Endothelial cell of umbilical vein (primary cell): ENCODE measurements at regions not wholly inside any gene's neighbourhood (a gene's known extent, or its start where the extent isn't known, plus 50 kb on each side); places are given as distances from the start of the nearest gene placed in this dataset.

Experiments used
- BruUV-seq: library from RNA; stranded (reverse); fragments of 400-500 nt; replicated peaks from 2 replicates; lab custom pipeline; 2021; lab: Mats Ljungman, UMichigan
- CTCF ChIA-PET: fragments of 300-600, 350-600 bp; sonication (Branson Sonifier 250); formaldehyde crosslinking; loops from one replicate; lab custom pipeline; 2021; ENCODE audit warnings: antibody characterized with exemption, inconsistent platforms; lab: Charles Lee
- POLR2A ChIA-PET: fragments of 300-600, 350-600 bp; sonication (Branson Sonifier 250); formaldehyde crosslinking; loops from one replicate; lab custom pipeline; 2021; ENCODE audit warnings: antibody characterized with exemption, inconsistent platforms; lab: Charles Lee
- DNase-seq: peaks from one replicate; pipeline ENCODE4 v3.0.0-alpha.2; 2011; ENCODE audit warnings: low read depth, low spot score
- FAIRE-seq: peaks from 2 replicates; lab custom pipeline; 2011; peaks lifted over from hg19 to GRCh38; lab: Jason Lieb, UNC
- H2AFZ ChIP-seq: 2 replicates; pipeline ENCODE4 v1.6.0; 2012; ENCODE audit warnings: low read depth, low read length, control low read depth, inconsistent platforms
- H3K27ac ChIP-seq: 2 replicates; pipeline ENCODE4 v1.5.1; 2011; ENCODE audit warnings: low read depth, mild to moderate bottlenecking, control low read depth, low read length, moderate library complexity; ENCODE audit not compliant: insufficient read depth
- H3K27me3 ChIP-seq, 2 experiments: 2 replicates each; pipeline versions ENCODE4 v1.6.0 to v1.6.1; 2011; ENCODE audit warnings: low read length in 2 of 2, mixed read lengths in 1 of 2; ENCODE audit not compliant: control insufficient read depth in 2 of 2, insufficient read depth in 2 of 2
- H3K36me3 ChIP-seq, 2 experiments: 2 replicates in 1 of 2; 3 replicates in 1 of 2; pipeline ENCODE4 v1.5.1; 2011; ENCODE audit warnings: low read length in 2 of 2, mild to moderate bottlenecking in 1 of 2, moderate library complexity in 1 of 2; ENCODE audit not compliant: control insufficient read depth in 2 of 2, insufficient read depth in 2 of 2; ENCODE audit errors: extremely low read depth in 1 of 2
- H3K4me1 ChIP-seq: 3 replicates; pipeline ENCODE4 v1.5.1; 2011; ENCODE audit warnings: mild to moderate bottlenecking, low read length; ENCODE audit not compliant: control insufficient read depth, insufficient read depth; ENCODE audit errors: extremely low read depth
- H3K4me2 ChIP-seq: 2 replicates; pipeline ENCODE4 v1.6.1; 2011; ENCODE audit warnings: low read length, control low read depth, mixed read lengths; ENCODE audit not compliant: insufficient read depth
- H3K4me3 ChIP-seq, 3 experiments: fragments of 200-600 bp in 1 of 3; sonication (generic), shearing (Covaris generic) in 1 of 3; replicated peaks in 1 of 3; 2 replicates each; pipeline ENCODE4 v1.5.1; 2011 to 2016; ENCODE audit warnings: control low read depth in 3 of 3, low read length in 3 of 3, mild to moderate bottlenecking in 2 of 3, inconsistent platforms in 1 of 3, low read depth in 1 of 3, moderate library complexity in 1 of 3; ENCODE audit not compliant: insufficient read depth in 1 of 3
- H3K79me2 ChIP-seq: 2 replicates; pipeline ENCODE4 v1.6.0; 2012; ENCODE audit warnings: low read length, inconsistent platforms; ENCODE audit not compliant: control insufficient read depth, insufficient read depth
- H3K9ac ChIP-seq: replicated peaks from 2 replicates; pipeline ENCODE3; 2011; ENCODE audit warnings: low read length, control low read depth; ENCODE audit not compliant: insufficient read depth; ENCODE audit errors: extremely low read depth
- H3K9me1 ChIP-seq: replicated peaks from 3 replicates; pipeline ENCODE4 v1.6.0; 2011; ENCODE audit warnings: mild to moderate bottlenecking, low read length; ENCODE audit not compliant: control insufficient read depth, insufficient read depth; ENCODE audit errors: extremely low read depth
- H3K9me3 ChIP-seq: replicated peaks from 2 replicates; pipeline ENCODE4 v1.5.1; 2012; ENCODE audit warnings: low read length, inconsistent platforms; ENCODE audit not compliant: control insufficient read depth, insufficient read depth
- H4K20me1 ChIP-seq: replicated peaks from 2 replicates; pipeline ENCODE3; 2011; ENCODE audit warnings: mild to moderate bottlenecking, low read length; ENCODE audit not compliant: control insufficient read depth, insufficient read depth; ENCODE audit errors: extremely low read depth
- CTCF ChIP-seq, 2 donors: IDR thresholded peaks; 1 replicate in 1 of 2; 2 replicates in 1 of 2; pipeline ENCODE4 v1.5.1; 2011; ENCODE audit warnings: low read length in 2 of 2, mild to moderate bottlenecking in 2 of 2, moderate library complexity in 2 of 2, control low read depth in 1 of 2, inconsistent platforms in 1 of 2, low read depth in 1 of 2; ENCODE audit not compliant: insufficient read depth in 1 of 2; ENCODE audit errors: extremely low read depth in 1 of 2
- EZH2 ChIP-seq: IDR thresholded peaks from 2 replicates; pipeline ENCODE4 v1.6.1; 2012; ENCODE audit warnings: borderline replicate concordance, low read depth, mild to moderate bottlenecking, moderate library complexity, low read length, inconsistent platforms; ENCODE audit not compliant: severe bottlenecking
- FOS ChIP-seq: IDR thresholded peaks from 2 replicates; pipeline ENCODE4 v1.6.1; 2011; ENCODE audit warnings: mild to moderate bottlenecking, low read length, moderate library complexity, borderline replicate concordance; ENCODE audit not compliant: insufficient read depth
- GATA2 ChIP-seq: IDR thresholded peaks from 2 replicates; pipeline ENCODE4 v1.7.0; 2011; ENCODE audit warnings: low read depth, mild to moderate bottlenecking, moderate library complexity, mixed read lengths, low read length; ENCODE audit not compliant: insufficient read length, insufficient read depth
- JUN ChIP-seq: IDR thresholded peaks from 2 replicates; pipeline ENCODE4 v1.6.1; 2011; ENCODE audit warnings: borderline replicate concordance, low read depth; ENCODE audit not compliant: insufficient read length, insufficient read depth
- MAX ChIP-seq: IDR thresholded peaks from 2 replicates; pipeline ENCODE4 v1.6.1; 2011; ENCODE audit not compliant: insufficient read depth, insufficient read length
- MYC ChIP-seq: IDR thresholded peaks from one replicate; pipeline ENCODE4 v1.6.1; 2011; ENCODE audit warnings: mild to moderate bottlenecking, low read depth, low read length
- POLR2A ChIP-seq: IDR thresholded peaks from 2 replicates; pipeline ENCODE4 v1.6.1; 2012; ENCODE audit warnings: low read depth, mild to moderate bottlenecking, control low read depth, low read length
- POLR2AphosphoS5 ChIP-seq: IDR thresholded peaks from 2 replicates; pipeline ENCODE4 v1.6.1; 2012; ENCODE audit warnings: low read depth, mild to moderate bottlenecking, control low read depth, low read length, moderate library complexity; ENCODE audit not compliant: insufficient read depth
- dilution Hi-C: fragments of 300-500 bp; cut with MboI; formaldehyde crosslinking; loops from one replicate; pipeline ENCODE4 v1.15.0; 2019; ENCODE audit warnings: low sequenced_read_pairs; ENCODE audit not compliant: extremely low pct_ligation_motif_present
- intact Hi-C: fragments of 100-400 bp; cut with micrococcal nuclease; formaldehyde crosslinking; loops from one replicate; pipeline ENCODE4 v1.10.0; 2022

GRCh38 chr14:61881046-61881445 is 118.8 kb downstream of the SNAPC1 start:
- intact Hi-C loops (no loop called here), dilution Hi-C loops (no loop called here)
- no peak overlapping the region for H3K9ac ChIP-seq
- H4K20me1 ChIP-seq = no peaks in the 10 kb centered on the region
- no peak overlapping the region for H3K4me2 ChIP-seq
- no peaks in the 10 kb centered on the region for H3K9me3 ChIP-seq
- no peaks in the 10 kb centered on the region for H3K4me1 ChIP-seq
- H3K36me3 ChIP-seq = no peaks in the 10 kb centered on the region
- H2AFZ ChIP-seq = no peak overlapping the region
- no peak for FAIRE-seq
- H3K27me3 ChIP-seq = peaks cover 10 to 32% of the 10 kb centered on the region in 2 experiments
- ChIA-PET CTCF (no interaction called here), POLR2A (no interaction called here)
- no peaks in the 10 kb centered on the region for H3K79me2 ChIP-seq
- no peak overlapping the region for H3K4me3 ChIP-seq
- H3K27ac ChIP-seq = no peak overlapping the region
- H3K9me1 ChIP-seq = no peaks in the 10 kb centered on the region
- BruUV-seq = no TSS peak
- TF ChIP-seq POLR2A = no peak
- no peak for TF ChIP-seq EZH2
- TF ChIP-seq GATA2 = no peak
- TF ChIP-seq POLR2AphosphoS5 = no peak
- TF ChIP-seq CTCF (IDR thresholded peaks at IDR 0.05; ENCODE audit: extremely low read depth in 1 of 2, insufficient read depth in 1 of 2, low read depth in 1 of 2, low read length in 2 of 2) = no peak
- no peak for TF ChIP-seq MAX
- TF ChIP-seq JUN = no peak
- TF ChIP-seq MYC = no peak
- no peak for TF ChIP-seq FOS
- DNase-seq = no peak
